Common myeloid progenitor, CD34-positive (primary cell): ENCODE measurements at regions not wholly inside any gene's neighbourhood (a gene's known extent, or its start where the extent isn't known, plus 50 kb on each side); places are given as distances from the start of the nearest gene placed in this dataset.
"Not testable (repeated sequence)": the region's sequence is repeated elsewhere in the genome, so short reads cannot be mapped to it uniquely, and the experiment has no call there.

Experiments
- CTCF ChIA-PET: fragments of 350-600 bp; sonication (Branson Sonifier 250); formaldehyde crosslinking; loops from one replicate; lab custom pipeline; 2021; ENCODE audit warnings: antibody characterized with exemption; lab: Charles Lee
- POLR2A ChIA-PET: fragments of 350-600 bp; sonication (Branson Sonifier 250); formaldehyde crosslinking; loops from one replicate; lab custom pipeline; 2021; ENCODE audit warnings: antibody characterized with exemption; lab: Charles Lee
- DNase-seq, 3 donors: peaks; one replicate each; pipeline versions ENCODE4 v3.0.0 to v3.0.0-alpha.2; 2013
- H3K27ac ChIP-seq, 2 experiments: 1 replicate in 1 of 2; 2 replicates in 1 of 2; pipeline ENCODE4 v1.7.0; 2013; ENCODE audit warnings: inconsistent platforms in 2 of 2, low read length in 2 of 2, mild to moderate bottlenecking in 2 of 2, low read depth in 1 of 2, moderate library complexity in 1 of 2; ENCODE audit not compliant: severe bottlenecking in 2 of 2, insufficient read depth in 1 of 2, poor library complexity in 1 of 2
- H3K27me3 ChIP-seq, 5 experiments: replicated peaks in 2 of 5; 1 replicate in 3 of 5; 2 replicates in 2 of 5; pipeline versions ENCODE4 v1.6.1 to v1.7.0; 2013; ENCODE audit warnings: low read length in 4 of 5, mild to moderate bottlenecking in 2 of 5, moderate library complexity in 2 of 5, inconsistent platforms in 1 of 5; ENCODE audit not compliant: insufficient read depth in 5 of 5, control insufficient read depth in 4 of 5
- H3K36me3 ChIP-seq, 4 experiments: 1 replicate in 2 of 4; 2 replicates in 2 of 4; pipeline versions ENCODE4 v1.6.1 to v1.7.0; 2013; ENCODE audit warnings: low read length in 3 of 4, control low read depth in 1 of 4, mild to moderate bottlenecking in 1 of 4; ENCODE audit not compliant: control insufficient read depth in 4 of 4, insufficient read depth in 4 of 4
- H3K4me1 ChIP-seq, 4 experiments: 1 replicate in 3 of 4; 2 replicates in 1 of 4; pipeline versions ENCODE4 v1.6.1 to v1.7.1; 2013; ENCODE audit warnings: low read length in 3 of 4, mild to moderate bottlenecking in 3 of 4, control low read depth in 1 of 4, inconsistent platforms in 1 of 4, moderate library complexity in 1 of 4; ENCODE audit not compliant: control insufficient read depth in 4 of 4, insufficient read depth in 4 of 4; ENCODE audit errors: control extremely low read depth in 1 of 4
- H3K4me3 ChIP-seq, 7 experiments: 1 replicate in 4 of 7; 2 replicates in 3 of 7; pipeline versions ENCODE4 v1.5.1 to v1.7.0; 2013; ENCODE audit warnings: mild to moderate bottlenecking in 7 of 7, low read length in 6 of 7, moderate library complexity in 6 of 7, inconsistent platforms in 2 of 7, low read depth in 2 of 7, control low read depth in 1 of 7; ENCODE audit not compliant: insufficient read depth in 4 of 7, control insufficient read depth in 1 of 7; ENCODE audit errors: extremely low read depth in 1 of 7
- H3K9me3 ChIP-seq, 5 experiments: 1 replicate in 4 of 5; 2 replicates in 1 of 5; pipeline versions ENCODE4 v1.6.1 to v1.7.1; 2013; ENCODE audit warnings: low read length in 4 of 5, mild to moderate bottlenecking in 2 of 5, inconsistent platforms in 1 of 5, low read depth in 1 of 5, moderate library complexity in 1 of 5; ENCODE audit not compliant: control insufficient read depth in 4 of 5, insufficient read depth in 2 of 5; ENCODE audit errors: control extremely low read depth in 1 of 5
- WGBS: methylation state at CpG from one replicate; pipeline ENCODE4 v1.1.5; 2013; ENCODE audit not compliant: insufficient coverage; 5-methylcytosine and 5-hydroxymethylcytosine counted together

- H3K4me1 ChIP-seq, H3K27ac ChIP-seq, H3K36me3 ChIP-seq, POLR2A ChIA-PET, H3K4me3 ChIP-seq, H3K9me3 ChIP-seq, H3K27me3 ChIP-seq: not testable (repeated sequence)
- CTCF ChIA-PET: interaction anchor here (1.1 to 2.8 kb wide), 6 partner anchors 23 to 171 kb away, joined by 4 to 10 read pairs (median 5); no protein-coding TSS in a partner anchor
- peak in 2 of 3 donors; percentile 23 to 32 for DNase-seq
- 71% methylated on average over 1 of the region's 5 CpGs for WGBS
Measured at GRCh38 chr3:75258825-75259683, 405.1 kb upstream of the FRG2C start.

DNA sequence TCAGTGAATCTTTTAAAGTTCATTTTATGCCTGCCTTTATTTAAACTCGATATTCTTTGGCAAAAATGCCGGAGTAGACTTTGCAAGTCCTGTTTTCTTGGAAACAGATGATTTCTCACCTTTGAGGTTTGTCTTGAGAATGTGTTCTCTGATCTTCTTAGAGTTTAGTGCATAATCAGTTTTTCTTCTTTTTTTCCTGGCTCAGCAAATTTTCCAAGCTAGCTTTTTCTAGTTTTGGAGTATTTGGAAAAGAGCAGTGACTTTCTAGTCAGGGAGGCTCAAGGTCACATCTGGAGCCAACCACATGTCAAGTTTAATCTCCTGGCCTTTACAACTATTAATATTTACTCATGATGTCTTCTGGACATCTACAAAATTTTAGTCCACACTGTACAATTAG, 403.2 kb upstream of the FRG2C start:
- H3K27ac ChIP-seq, POLR2A ChIA-PET, H3K36me3 ChIP-seq, H3K4me1 ChIP-seq, H3K9me3 ChIP-seq, H3K4me3 ChIP-seq, DNase-seq, H3K27me3 ChIP-seq: not testable (repeated sequence)
- 100% methylated on average over 1 of the region's 2 CpGs for WGBS
- CTCF ChIA-PET: interaction anchor here (0.9 to 1.0 kb wide), 2 partner anchors 19 to 32 kb away, joined by 3 read pairs; no protein-coding TSS in a partner anchor

- no peak overlapping the region for H3K27ac ChIP-seq
- CTCF ChIA-PET: interaction anchor here (1.0 kb wide), 1 partner anchor 19 kb away, joined by 3 read pairs; no protein-coding TSS in a partner anchor
Measured at GRCh38 chr3:75262661-75263060, 401.5 kb upstream of the FRG2C start.

DNA sequence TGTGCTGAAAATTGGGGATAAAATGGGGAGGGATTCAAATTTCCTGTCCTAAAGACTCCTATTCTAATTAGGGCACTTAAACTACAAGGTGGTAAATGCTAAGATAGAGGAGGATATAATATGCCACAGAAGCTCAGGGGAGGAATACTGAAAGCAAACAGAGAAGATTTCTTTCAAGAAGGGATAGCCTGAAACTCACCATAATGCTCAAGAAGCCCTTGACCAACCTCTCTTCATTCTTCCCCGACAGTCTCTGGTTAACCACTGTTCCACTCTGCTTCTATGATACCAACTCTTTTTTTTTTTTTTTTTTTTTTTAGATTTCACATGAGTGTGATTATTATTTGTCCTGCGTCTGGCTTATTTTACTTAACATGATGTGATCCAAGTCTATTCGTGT, 398.2 kb upstream of the FRG2C start:
- Histone ChIP-seq H3K27me3 (no peaks in the 10 kb centered on the region), H3K36me3 (no peaks in the 10 kb centered on the region), H3K9me3 (no peaks in the 10 kb centered on the region), H3K4me1 (no peaks in the 10 kb centered on the region), H3K27ac (no peak overlapping the region), H3K4me3 (no peak overlapping the region)
- ChIA-PET POLR2A (no interaction called here), CTCF (interaction anchor here (1.2 kb wide), 1 partner anchor 28 kb away, joined by 4 read pairs; no protein-coding TSS in a partner anchor)
- no peak for DNase-seq
- no CpG with 5 or more reads among the region's 3 CpGs for WGBS

More at GRCh38 chr3:75262661-75263060, 401.5 kb upstream of the FRG2C start:
- Histone ChIP-seq H3K4me3 (no peak overlapping the region), H3K27me3 (no peaks in the 10 kb centered on the region), H3K4me1 (no peaks in the 10 kb centered on the region), H3K9me3 (no peaks in the 10 kb centered on the region), H3K36me3 (no peaks in the 10 kb centered on the region)
- POLR2A ChIA-PET: no interaction called here
- 100% methylated on average over 1 of the region's 1 CpG for WGBS
- no peak for DNase-seq

- CTCF ChIA-PET: interaction anchor here (2.0 kb wide), 1 partner anchor 25 kb away, joined by 6 read pairs; no protein-coding TSS in a partner anchor
- WGBS: no CpG with 5 or more reads among the region's 2 CpGs
Measured at GRCh38 chr3:75268576-75268975, 395.6 kb upstream of the FRG2C start.

GRCh38 chr3:75272237-75272636, 391.9 kb upstream of the FRG2C start:
- CTCF ChIA-PET, H3K4me3 ChIP-seq, POLR2A ChIA-PET, H3K27ac ChIP-seq, H3K27me3 ChIP-seq, DNase-seq, H3K4me1 ChIP-seq, H3K36me3 ChIP-seq, H3K9me3 ChIP-seq: not testable (repeated sequence)
- WGBS: no CpG with 5 or more reads among the region's 4 CpGs

More at GRCh38 chr3:75268576-75268975, 395.6 kb upstream of the FRG2C start:
- H3K9me3 ChIP-seq, H3K27ac ChIP-seq, H3K36me3 ChIP-seq, POLR2A ChIA-PET, H3K27me3 ChIP-seq, DNase-seq, H3K4me3 ChIP-seq, H3K4me1 ChIP-seq: not testable (repeated sequence)

- no peaks in the 10 kb centered on the region for H3K27me3 ChIP-seq
- WGBS: 100% methylated on average over 1 of the region's 2 CpGs
- H3K36me3 ChIP-seq: no peaks in the 10 kb centered on the region
- H3K4me1 ChIP-seq: no peaks in the 10 kb centered on the region
- ChIA-PET POLR2A (no interaction called here), CTCF (interaction anchor here (1.0 kb wide), 1 partner anchor 9 kb away, joined by 4 read pairs; no protein-coding TSS in a partner anchor)
- no peak overlapping the region for H3K4me3 ChIP-seq
- no peaks in the 10 kb centered on the region for H3K9me3 ChIP-seq
- no peak overlapping the region for H3K27ac ChIP-seq
- no peak for DNase-seq
Measured at GRCh38 chr3:75272691-75273090, 391.4 kb upstream of the FRG2C start.
